BLaER1 treated with 17β-estradiol and CSF1 and Interleukin-3, amounts not matched to agents 10 nM and 100 nM (cell line): ENCODE measurements at regions not wholly inside any gene's neighbourhood (a gene's known extent, or its start where the extent isn't known, plus 50 kb on each side); places are given as distances from the start of the nearest gene placed in this dataset.

Source experiments
- H3K27ac ChIP-seq, 11 experiments: shearing (Covaris generic); formaldehyde crosslinking; 2 replicates each; pipeline ENCODE4 v1.8.1; 2022
- H3K27me3 ChIP-seq, 11 experiments: shearing (Covaris generic); formaldehyde crosslinking; 2 replicates each; pipeline ENCODE4 v1.8.1; 2022
- H3K36me3 ChIP-seq, 11 experiments: shearing (Covaris generic); formaldehyde crosslinking; 2 replicates each; pipeline ENCODE4 v1.8.1; 2022
- H3K4me1 ChIP-seq, 10 experiments: shearing (Covaris generic); formaldehyde crosslinking; 2 replicates each; pipeline ENCODE4 v1.8.1; 2022
- H3K4me2 ChIP-seq, 11 experiments: shearing (Covaris generic); formaldehyde crosslinking; 2 replicates each; pipeline ENCODE4 v1.8.1; 2022
- H3K4me3 ChIP-seq, 10 experiments: shearing (Covaris generic); formaldehyde crosslinking; 2 replicates each; pipeline ENCODE4 v1.8.1; 2022
- H3K9ac ChIP-seq, 11 experiments: shearing (Covaris generic); formaldehyde crosslinking; 2 replicates each; pipeline ENCODE4 v1.8.1; 2022
- H3K9me3 ChIP-seq, 11 experiments: shearing (Covaris generic); formaldehyde crosslinking; replicated peaks in 1 of 11; 2 replicates each; pipeline ENCODE4 v1.8.1; 2022
- H4K20me1 ChIP-seq, 11 experiments: shearing (Covaris generic); formaldehyde crosslinking; 2 replicates each; pipeline ENCODE4 v1.8.1; 2022
- Cebpa-rat ChIP-seq, 11 experiments: shearing (Covaris generic); IDR thresholded peaks; 2 replicates each; pipeline ENCODE4 v1.8.1; 2022

GRCh38 chr13:103246581-103247200 is 180.5 kb upstream of the SLC10A2 start:
- H3K27me3 ChIP-seq = no peaks in the 10 kb centered on the region
- no peaks in the 10 kb centered on the region for H3K4me1 ChIP-seq
- TF ChIP-seq Cebpa-rat (IDR thresholded peaks at IDR 0.05) = no peak
- no peak overlapping the region for H3K9ac ChIP-seq
- H3K27ac ChIP-seq = no peak overlapping the region
- H3K36me3 ChIP-seq = no peaks in the 10 kb centered on the region
- no peaks in the 10 kb centered on the region for H4K20me1 ChIP-seq
- no peak overlapping the region for H3K4me2 ChIP-seq
- H3K4me3 ChIP-seq = no peak overlapping the region
- peaks cover 6 to 19% (median 11%) of the 10 kb centered on the region in 11 experiments; a peak in 20 of 22 replicates for H3K9me3 ChIP-seq

- Histone ChIP-seq H3K27me3 (no peaks in the 10 kb centered on the region), H3K4me3 (no peak overlapping the region), H3K4me2 (no peak overlapping the region), H4K20me1 (no peaks in the 10 kb centered on the region), H3K9me3 (no peaks in the 10 kb centered on the region; a peak in 1 of 22 replicates), H3K9ac (no peak overlapping the region), H3K4me1 (no peaks in the 10 kb centered on the region), H3K36me3 (no peaks in the 10 kb centered on the region), H3K27ac (no peak overlapping the region)
- TF ChIP-seq Cebpa-rat (IDR thresholded peaks at IDR 0.05) = no peak
Observed at GRCh38 chr13:103243495-103243894, 177.3 kb upstream of the SLC10A2 start.

GRCh38 chr13:103238441-103238840 is 172.2 kb upstream of the SLC10A2 start:
- H3K4me1 ChIP-seq = no peaks in the 10 kb centered on the region

GRCh38 chr13:103236213-103236612 is 170.0 kb upstream of the SLC10A2 start:
- H3K4me1 ChIP-seq = no peaks in the 10 kb centered on the region
- no peak overlapping the region for H3K4me3 ChIP-seq
- no peak overlapping the region for H3K4me2 ChIP-seq
- no peaks in the 10 kb centered on the region for H3K27me3 ChIP-seq
- no peak overlapping the region for H3K27ac ChIP-seq
- TF ChIP-seq Cebpa-rat (IDR thresholded peaks at IDR 0.05) = peak in 2 of 11 experiments; percentile 33 to 57; a peak in 2 of 22 replicates
- H3K9ac ChIP-seq = no peak overlapping the region
- peaks cover 8 to 23% (median 17%) of the 10 kb centered on the region in 11 experiments; a peak in 19 of 22 replicates for H3K9me3 ChIP-seq
- no peaks in the 10 kb centered on the region for H3K36me3 ChIP-seq
- no peaks in the 10 kb centered on the region for H4K20me1 ChIP-seq

More at GRCh38 chr13:103238441-103238840, 172.2 kb upstream of the SLC10A2 start:
- Histone ChIP-seq H3K27ac (no peak overlapping the region), H3K4me2 (no peak overlapping the region), H3K9ac (no peak overlapping the region), H3K36me3 (no peaks in the 10 kb centered on the region), H3K4me3 (no peak overlapping the region), H3K27me3 (no peaks in the 10 kb centered on the region), H4K20me1 (no peaks in the 10 kb centered on the region), H3K9me3 (peaks cover 8 to 13% (median 9%) of the 10 kb centered on the region in 11 experiments; a peak in 19 of 22 replicates)
- no peak for TF ChIP-seq Cebpa-rat (IDR thresholded peaks at IDR 0.05)

- Histone ChIP-seq H3K9me3 (peaks cover 8 to 31% (median 26%) of the 10 kb centered on the region in 11 experiments; a peak in 21 of 22 replicates), H4K20me1 (no peaks in the 10 kb centered on the region), H3K27me3 (no peaks in the 10 kb centered on the region), H3K27ac (no peak overlapping the region), H3K9ac (no peak overlapping the region), H3K4me3 (no peak overlapping the region), H3K4me1 (no peaks in the 10 kb centered on the region), H3K36me3 (no peaks in the 10 kb centered on the region), H3K4me2 (no peak overlapping the region)
- no peak for TF ChIP-seq Cebpa-rat (IDR thresholded peaks at IDR 0.05)
Observed at GRCh38 chr13:103229674-103230073, 163.5 kb upstream of the SLC10A2 start.

GRCh38 chr13:103224804-103225203 is 158.6 kb upstream of the SLC10A2 start:
- no peak overlapping the region for H3K9ac ChIP-seq

GRCh38 chr13:103222683-103223082 is 156.5 kb upstream of the SLC10A2 start:
- no peak for TF ChIP-seq Cebpa-rat (IDR thresholded peaks at IDR 0.05)
- H3K9me3 ChIP-seq = no peaks in the 10 kb centered on the region
- no peaks in the 10 kb centered on the region for H3K27me3 ChIP-seq
- H3K9ac ChIP-seq = no peak overlapping the region
- H3K4me2 ChIP-seq = no peak overlapping the region
- no peaks in the 10 kb centered on the region for H4K20me1 ChIP-seq
- H3K36me3 ChIP-seq = no peaks in the 10 kb centered on the region
- H3K27ac ChIP-seq = no peak overlapping the region
- no peak overlapping the region for H3K4me3 ChIP-seq
- H3K4me1 ChIP-seq = no peaks in the 10 kb centered on the region

More at GRCh38 chr13:103224804-103225203, 158.6 kb upstream of the SLC10A2 start:
- Histone ChIP-seq H3K4me2 (no peak overlapping the region), H3K4me1 (no peaks in the 10 kb centered on the region), H4K20me1 (no peaks in the 10 kb centered on the region), H3K36me3 (no peaks in the 10 kb centered on the region), H3K27ac (no peak overlapping the region), H3K9me3 (no peaks in the 10 kb centered on the region; a peak in 1 of 22 replicates), H3K4me3 (no peak overlapping the region), H3K27me3 (no peaks in the 10 kb centered on the region)
- no peak for TF ChIP-seq Cebpa-rat (IDR thresholded peaks at IDR 0.05)

- Histone ChIP-seq H3K27me3 (no peaks in the 10 kb centered on the region), H3K27ac (no peak overlapping the region), H3K36me3 (no peaks in the 10 kb centered on the region), H3K4me2 (no peak overlapping the region), H3K4me1 (no peaks in the 10 kb centered on the region), H3K4me3 (no peak overlapping the region), H3K9me3 (no peaks in the 10 kb centered on the region), H4K20me1 (no peaks in the 10 kb centered on the region), H3K9ac (no peak overlapping the region)
- TF ChIP-seq Cebpa-rat (IDR thresholded peaks at IDR 0.05) = no peak
Observed at GRCh38 chr13:103218253-103218652, 152.0 kb upstream of the SLC10A2 start.

- no peak overlapping the region for H3K27ac ChIP-seq
- no peaks in the 10 kb centered on the region for H3K9me3 ChIP-seq
- H3K27me3 ChIP-seq = no peaks in the 10 kb centered on the region
- H4K20me1 ChIP-seq = no peaks in the 10 kb centered on the region
- no peaks in the 10 kb centered on the region for H3K36me3 ChIP-seq
- no peak for TF ChIP-seq Cebpa-rat (IDR thresholded peaks at IDR 0.05)
- no peaks in the 10 kb centered on the region for H3K4me1 ChIP-seq
- no peak overlapping the region for H3K4me3 ChIP-seq
- no peak overlapping the region for H3K9ac ChIP-seq
- no peak overlapping the region for H3K4me2 ChIP-seq
Observed at GRCh38 chr13:103213152-103213551, 146.9 kb upstream of the SLC10A2 start.

- Histone ChIP-seq H3K4me1 (no peaks in the 10 kb centered on the region), H3K4me2 (no peak overlapping the region), H3K36me3 (no peaks in the 10 kb centered on the region), H4K20me1 (no peaks in the 10 kb centered on the region), H3K27ac (no peak overlapping the region), H3K4me3 (no peak overlapping the region), H3K27me3 (no peaks in the 10 kb centered on the region), H3K9ac (no peak overlapping the region), H3K9me3 (no peaks in the 10 kb centered on the region)
- no peak for TF ChIP-seq Cebpa-rat (IDR thresholded peaks at IDR 0.05)
Observed at GRCh38 chr13:103210348-103210747, 144.1 kb upstream of the SLC10A2 start.
